HEK293 (cell line): ENCODE measurements at regions not wholly inside any gene's neighbourhood (a gene's known extent, or its start where the extent isn't known, plus 50 kb on each side); places are given as distances from the start of the nearest gene placed in this dataset.

Experiments
- CTCF ChIA-PET: fragments of 350-600 bp; formaldehyde crosslinking; extraction: SDS; loops from one replicate; lab custom pipeline; 2021; ENCODE audit warnings: antibody characterized with exemption; lab: Yijun Ruan, JAX
- POLR2A ChIA-PET: fragments of 300-600 bp; formaldehyde crosslinking; extraction: SDS; loops from one replicate; lab custom pipeline; 2020; ENCODE audit warnings: antibody characterized with exemption, inconsistent platforms; lab: Yijun Ruan, JAX
- H3K27ac ChIP-seq: fragments of 200-500 bp; sonication (Bioruptor generic); 2 replicates; pipeline ENCODE4 v1.5.1; 2014; ENCODE audit warnings: low read depth, low read length, control low read depth, inconsistent platforms; ENCODE audit errors: extremely low read depth
- H3K36me3 ChIP-seq, 2 experiments: fragments of 200-500 bp in 1 of 2; sonication (Bioruptor generic) in 1 of 2; 1 replicate in 1 of 2; 2 replicates in 1 of 2; pipeline ENCODE4 v1.5.1; 2014 to 2017; ENCODE audit warnings: inconsistent platforms in 2 of 2, low read length in 2 of 2; ENCODE audit not compliant: control insufficient read depth in 2 of 2, insufficient read depth in 1 of 2
- H3K4me1 ChIP-seq: fragments of 200-500 bp; sonication (Bioruptor generic); 2 replicates; pipeline ENCODE4 v1.5.1; 2014; ENCODE audit warnings: mild to moderate bottlenecking, low read length, inconsistent platforms; ENCODE audit not compliant: control insufficient read depth, insufficient read depth
- H3K4me3 ChIP-seq: 2 replicates; pipeline ENCODE4 v1.5.1; 2011; ENCODE audit warnings: low read depth, mild to moderate bottlenecking, control low read depth, low read length, moderate library complexity
- H3K9me3 ChIP-seq: fragments of 200-500 bp; sonication (Bioruptor generic); 2 replicates; pipeline ENCODE4 v1.5.1; 2014; ENCODE audit warnings: low read depth, low read length, inconsistent platforms; ENCODE audit not compliant: control insufficient read depth, insufficient read depth
- BCL6B ChIP-seq: fragments of 450-650 bp; formaldehyde crosslinking; IDR thresholded peaks from 2 replicates; pipeline ENCODE4 v1.5.1; 2017; ENCODE audit warnings: missing biosample characterization, missing genetic modification characterization
- GLI4 ChIP-seq: fragments of 450-650 bp; formaldehyde crosslinking; IDR thresholded peaks from 2 replicates; pipeline ENCODE4 v1.5.1; 2016; ENCODE audit warnings: missing biosample characterization, missing genetic modification characterization
- GLIS2 ChIP-seq: fragments of 450-650 bp; formaldehyde crosslinking; IDR thresholded peaks from 2 replicates; pipeline ENCODE4 v1.5.1; 2016; ENCODE audit warnings: missing biosample characterization, missing genetic modification characterization
- PRDM4 ChIP-seq: fragments of 450-650 bp; formaldehyde crosslinking; IDR thresholded peaks from 2 replicates; pipeline ENCODE4 v1.5.1; 2017; ENCODE audit warnings: missing biosample characterization, missing genetic modification characterization
- ZBTB10 ChIP-seq: fragments of 450-650 bp; formaldehyde crosslinking; IDR thresholded peaks from 2 replicates; pipeline ENCODE4 v1.5.1; 2016; ENCODE audit warnings: missing biosample characterization, missing genetic modification characterization
- ZBTB17 ChIP-seq: fragments of 450-650 bp; formaldehyde crosslinking; IDR thresholded peaks from 2 replicates; pipeline ENCODE4 v1.5.1; 2016; ENCODE audit warnings: missing biosample characterization, missing genetic modification characterization
- ZBTB21 ChIP-seq: fragments of 450-650 bp; formaldehyde crosslinking; IDR thresholded peaks from 2 replicates; pipeline ENCODE4 v1.5.1; 2017; ENCODE audit warnings: missing biosample characterization, missing genetic modification characterization
- ZEB2 ChIP-seq: fragments of 450-650 bp; formaldehyde crosslinking; IDR thresholded peaks from 2 replicates; pipeline ENCODE4 v1.5.1; 2016; ENCODE audit warnings: missing biosample characterization, missing genetic modification characterization
- ZNF114 ChIP-seq: fragments of 450-650 bp; formaldehyde crosslinking; IDR thresholded peaks from 2 replicates; pipeline ENCODE4 v1.5.0; 2017; ENCODE audit warnings: missing biosample characterization, missing genetic modification characterization
- ZNF121 ChIP-seq: fragments of 450-650 bp; formaldehyde crosslinking; IDR thresholded peaks from 2 replicates; pipeline ENCODE4 v1.5.1; 2016; ENCODE audit warnings: missing biosample characterization, missing genetic modification characterization
- ZNF132 ChIP-seq: fragments of 450-650 bp; formaldehyde crosslinking; IDR thresholded peaks from 2 replicates; pipeline ENCODE4 v1.5.1; 2017; ENCODE audit warnings: missing biosample characterization, missing genetic modification characterization, borderline replicate concordance
- ZNF19 ChIP-seq: fragments of 450-650 bp; formaldehyde crosslinking; IDR thresholded peaks from 2 replicates; pipeline ENCODE4; 2016; ENCODE audit warnings: missing biosample characterization, missing genetic modification characterization, low read depth
- ZNF221 ChIP-seq: fragments of 450-650 bp; formaldehyde crosslinking; IDR thresholded peaks from 2 replicates; pipeline ENCODE4 v1.5.1; 2017; ENCODE audit warnings: missing biosample characterization, missing genetic modification characterization, borderline replicate concordance
- ZNF223 ChIP-seq: fragments of 450-650 bp; formaldehyde crosslinking; IDR thresholded peaks from 2 replicates; pipeline ENCODE4 v1.5.1; 2016; ENCODE audit warnings: missing biosample characterization, missing genetic modification characterization
- ZNF239 ChIP-seq: fragments of 450-650 bp; formaldehyde crosslinking; IDR thresholded peaks from 2 replicates; pipeline ENCODE4 v1.5.1; 2016; ENCODE audit warnings: missing biosample characterization, missing genetic modification characterization
- ZNF26 ChIP-seq: fragments of 450-650 bp; formaldehyde crosslinking; IDR thresholded peaks from 2 replicates; pipeline ENCODE4 v1.5.1; 2016; ENCODE audit warnings: missing biosample characterization, missing genetic modification characterization
- ZNF280C ChIP-seq: fragments of 450-650 bp; formaldehyde crosslinking; IDR thresholded peaks from 2 replicates; pipeline ENCODE4 v1.5.1; 2016; ENCODE audit warnings: missing biosample characterization, missing genetic modification characterization
- ZNF292 ChIP-seq: fragments of 450-650 bp; formaldehyde crosslinking; IDR thresholded peaks from 2 replicates; pipeline ENCODE4 v1.5.1; 2016; ENCODE audit warnings: low read depth, missing biosample characterization, missing genetic modification characterization, borderline replicate concordance
- ZNF311 ChIP-seq: fragments of 450-650 bp; formaldehyde crosslinking; IDR thresholded peaks from 2 replicates; pipeline ENCODE4 v1.5.1; 2017; ENCODE audit warnings: missing biosample characterization, missing genetic modification characterization, borderline replicate concordance
- ZNF558 ChIP-seq: fragments of 450-650 bp; formaldehyde crosslinking; IDR thresholded peaks from 2 replicates; pipeline ENCODE4 v1.5.1; 2016; ENCODE audit warnings: missing biosample characterization, missing genetic modification characterization
- ZNF560 ChIP-seq: fragments of 450-650 bp; formaldehyde crosslinking; IDR thresholded peaks from 2 replicates; pipeline ENCODE4 v1.5.1; 2017; ENCODE audit warnings: missing biosample characterization, missing genetic modification characterization, borderline replicate concordance
- ZNF610 ChIP-seq: fragments of 450-650 bp; formaldehyde crosslinking; IDR thresholded peaks from 2 replicates; pipeline ENCODE4 v1.5.1; 2016; ENCODE audit warnings: missing biosample characterization, missing genetic modification characterization, borderline replicate concordance
- ZNF707 ChIP-seq: fragments of 450-650 bp; formaldehyde crosslinking; IDR thresholded peaks from 2 replicates; pipeline ENCODE4 v1.5.1; 2016; ENCODE audit warnings: missing biosample characterization, missing genetic modification characterization
- ZNF768 ChIP-seq: fragments of 450-650 bp; formaldehyde crosslinking; IDR thresholded peaks from 2 replicates; pipeline ENCODE4 v1.5.1; 2018; ENCODE audit warnings: missing biosample characterization, mild to moderate bottlenecking, missing genetic modification characterization
- ZNF830 ChIP-seq: fragments of 450-650 bp; IDR thresholded peaks from 2 replicates; pipeline ENCODE4 v1.5.0; 2018; ENCODE audit warnings: missing biosample characterization, missing genetic modification characterization, low read depth, mild to moderate bottlenecking, moderate library complexity

GRCh38 chr15:95417761-95418160, 912.7 kb upstream of the NR2F2 start:
- H3K4me1 ChIP-seq, result no peaks in the 10 kb centered on the region
- H3K27ac ChIP-seq, result no peak overlapping the region
- H3K36me3 ChIP-seq, result no peaks in the 10 kb centered on the region
- no peak overlapping the region for H3K4me3 ChIP-seq
- CTCF ChIA-PET, result no interaction called here
- no peaks in the 10 kb centered on the region for H3K9me3 ChIP-seq
- TF ChIP-seq ZNF26 (tag by site-specific recombination) (no peak), ZNF132 (no peak), ZBTB10 (tag by site-specific recombination) (no peak), ZNF239 (no peak), ZNF121 (no peak), ZNF19 (tag by site-specific recombination) (no peak), ZEB2 (tag by site-specific recombination) (no peak), ZNF280C (tag by site-specific recombination) (no peak), ZNF221 (tag by site-specific recombination) (no peak)
- TF ChIP-seq, all 188 proteins: peak for 0
- POLR2A ChIA-PET, result no interaction called here

- Histone ChIP-seq H3K4me3 (no peak overlapping the region), H3K4me1 (no peaks in the 10 kb centered on the region), H3K9me3 (no peaks in the 10 kb centered on the region; the same call in 1 of the 2 replicates), H3K36me3 (no peaks in the 10 kb centered on the region), H3K27ac (no peak overlapping the region)
- CTCF ChIA-PET, result no interaction called here
- POLR2A ChIA-PET, result no interaction called here
- TF ChIP-seq ZNF830 (tag by site-specific recombination) (no peak), ZNF114 (tag by site-specific recombination) (no peak), GLIS2 (tag by site-specific recombination) (no peak), BCL6B (no peak), ZBTB17 (tag by site-specific recombination) (no peak), ZNF610 (tag by site-specific recombination) (no peak), ZNF558 (tag by site-specific recombination) (no peak), ZNF223 (tag by site-specific recombination) (no peak), ZNF707 (tag by site-specific recombination) (no peak), ZNF292 (tag by site-specific recombination) (no peak), GLI4 (tag by site-specific recombination) (no peak), PRDM4 (tag by site-specific recombination) (no peak), ZNF560 (no peak), ZEB2 (tag by site-specific recombination) (no peak), ZNF768 (no peak), ZBTB21 (tag by site-specific recombination) (no peak), ZNF311 (tag by site-specific recombination) (no peak)
Observed at GRCh38 chr15:95422255-95422654, 908.2 kb upstream of the NR2F2 start.
